WTC11 (cell line): ENCODE measurements at regions not wholly inside any gene's neighbourhood (a gene's known extent, or its start where the extent isn't known, plus 50 kb on each side); places are given as distances from the start of the nearest gene placed in this dataset.
"Not testable (repeated sequence)": the region's sequence is repeated elsewhere in the genome, so short reads cannot be mapped to it uniquely, and the experiment has no call there.

ENCODE experiments used
- CBFB ChIP-seq: sonication (generic); formaldehyde crosslinking; IDR thresholded peaks from 2 replicates; pipeline ENCODE4 v1.8.1; 2022; ENCODE audit warnings: mild to moderate bottlenecking, low read depth, missing genetic modification reagents
- GTF2I ChIP-seq: fragments of 250-450 bp; sonication (Bioruptor Pico); conservative IDR thresholded peaks from 2 replicates; pipeline ENCODE4 v1.4.0; 2021; ENCODE audit warnings: mild to moderate bottlenecking
- NR2C2 ChIP-seq: sonication (generic); formaldehyde crosslinking; IDR thresholded peaks from 2 replicates; pipeline ENCODE4 v1.8.0; 2022; ENCODE audit warnings: mild to moderate bottlenecking, missing genetic modification reagents
- TF ChIP-seq, protein P1 (sequence below): fragments of 200-600 bp; IDR thresholded peaks from 2 replicates; pipeline ENCODE4 v1.8.0; 2022; ENCODE audit warnings: antibody characterized with exemption
- TF ChIP-seq, protein P2 (sequence below): sonication (generic); formaldehyde crosslinking; IDR thresholded peaks from 2 replicates; pipeline ENCODE4 v1.8.1; 2023; ENCODE audit warnings: mild to moderate bottlenecking, moderate library complexity, missing genetic modification reagents
- TF ChIP-seq, protein P3 (sequence below): fragments of 250-450 bp; sonication (Bioruptor Pico); IDR thresholded peaks from 2 replicates; pipeline ENCODE4 v1.9.0; 2021; ENCODE audit warnings: mild to moderate bottlenecking, borderline replicate concordance

DNA sequence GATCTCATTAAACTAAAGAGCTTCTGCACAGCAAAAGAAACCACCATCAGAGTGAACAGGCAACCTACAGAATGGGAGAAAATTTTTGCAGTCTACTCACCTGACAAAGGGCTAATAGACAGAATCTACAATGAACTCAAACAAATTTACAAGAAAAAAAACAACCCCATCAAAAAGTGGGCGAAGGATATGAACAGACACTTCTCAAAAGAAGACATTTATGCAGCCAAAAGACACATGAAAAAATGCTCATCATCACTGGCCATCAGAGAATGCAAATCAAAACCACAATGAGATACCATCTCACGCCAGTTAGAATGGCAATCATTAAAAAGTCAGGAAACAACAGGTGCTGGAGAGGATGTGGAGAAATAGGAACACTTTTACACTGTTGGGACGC is 67.6 kb upstream of the PDPR start:
- not testable (repeated sequence) for TF ChIP-seq CBFB (CRISPR knock-in tag); GTF2I (CRISPR knock-in tag); NR2C2
- TF ChIP-seq, protein P1, sequence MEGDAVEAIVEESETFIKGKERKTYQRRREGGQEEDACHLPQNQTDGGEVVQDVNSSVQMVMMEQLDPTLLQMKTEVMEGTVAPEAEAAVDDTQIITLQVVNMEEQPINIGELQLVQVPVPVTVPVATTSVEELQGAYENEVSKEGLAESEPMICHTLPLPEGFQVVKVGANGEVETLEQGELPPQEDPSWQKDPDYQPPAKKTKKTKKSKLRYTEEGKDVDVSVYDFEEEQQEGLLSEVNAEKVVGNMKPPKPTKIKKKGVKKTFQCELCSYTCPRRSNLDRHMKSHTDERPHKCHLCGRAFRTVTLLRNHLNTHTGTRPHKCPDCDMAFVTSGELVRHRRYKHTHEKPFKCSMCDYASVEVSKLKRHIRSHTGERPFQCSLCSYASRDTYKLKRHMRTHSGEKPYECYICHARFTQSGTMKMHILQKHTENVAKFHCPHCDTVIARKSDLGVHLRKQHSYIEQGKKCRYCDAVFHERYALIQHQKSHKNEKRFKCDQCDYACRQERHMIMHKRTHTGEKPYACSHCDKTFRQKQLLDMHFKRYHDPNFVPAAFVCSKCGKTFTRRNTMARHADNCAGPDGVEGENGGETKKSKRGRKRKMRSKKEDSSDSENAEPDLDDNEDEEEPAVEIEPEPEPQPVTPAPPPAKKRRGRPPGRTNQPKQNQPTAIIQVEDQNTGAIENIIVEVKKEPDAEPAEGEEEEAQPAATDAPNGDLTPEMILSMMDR, result not testable (repeated sequence)
- TF ChIP-seq, protein P2, sequence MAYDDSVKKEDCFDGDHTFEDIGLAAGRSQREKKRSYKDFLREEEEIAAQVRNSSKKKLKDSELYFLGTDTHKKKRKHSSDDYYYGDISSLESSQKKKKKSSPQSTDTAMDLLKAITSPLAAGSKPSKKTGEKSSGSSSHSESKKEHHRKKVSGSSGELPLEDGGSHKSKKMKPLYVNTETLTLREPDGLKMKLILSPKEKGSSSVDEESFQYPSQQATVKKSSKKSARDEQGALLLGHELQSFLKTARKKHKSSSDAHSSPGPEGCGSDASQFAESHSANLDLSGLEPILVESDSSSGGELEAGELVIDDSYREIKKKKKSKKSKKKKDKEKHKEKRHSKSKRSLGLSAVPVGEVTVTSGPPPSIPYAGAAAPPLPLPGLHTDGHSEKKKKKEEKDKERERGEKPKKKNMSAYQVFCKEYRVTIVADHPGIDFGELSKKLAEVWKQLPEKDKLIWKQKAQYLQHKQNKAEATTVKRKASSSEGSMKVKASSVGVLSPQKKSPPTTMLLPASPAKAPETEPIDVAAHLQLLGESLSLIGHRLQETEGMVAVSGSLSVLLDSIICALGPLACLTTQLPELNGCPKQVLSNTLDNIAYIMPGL (CRISPR knock-in tag), result not testable (repeated sequence)
- TF ChIP-seq, protein P3, sequence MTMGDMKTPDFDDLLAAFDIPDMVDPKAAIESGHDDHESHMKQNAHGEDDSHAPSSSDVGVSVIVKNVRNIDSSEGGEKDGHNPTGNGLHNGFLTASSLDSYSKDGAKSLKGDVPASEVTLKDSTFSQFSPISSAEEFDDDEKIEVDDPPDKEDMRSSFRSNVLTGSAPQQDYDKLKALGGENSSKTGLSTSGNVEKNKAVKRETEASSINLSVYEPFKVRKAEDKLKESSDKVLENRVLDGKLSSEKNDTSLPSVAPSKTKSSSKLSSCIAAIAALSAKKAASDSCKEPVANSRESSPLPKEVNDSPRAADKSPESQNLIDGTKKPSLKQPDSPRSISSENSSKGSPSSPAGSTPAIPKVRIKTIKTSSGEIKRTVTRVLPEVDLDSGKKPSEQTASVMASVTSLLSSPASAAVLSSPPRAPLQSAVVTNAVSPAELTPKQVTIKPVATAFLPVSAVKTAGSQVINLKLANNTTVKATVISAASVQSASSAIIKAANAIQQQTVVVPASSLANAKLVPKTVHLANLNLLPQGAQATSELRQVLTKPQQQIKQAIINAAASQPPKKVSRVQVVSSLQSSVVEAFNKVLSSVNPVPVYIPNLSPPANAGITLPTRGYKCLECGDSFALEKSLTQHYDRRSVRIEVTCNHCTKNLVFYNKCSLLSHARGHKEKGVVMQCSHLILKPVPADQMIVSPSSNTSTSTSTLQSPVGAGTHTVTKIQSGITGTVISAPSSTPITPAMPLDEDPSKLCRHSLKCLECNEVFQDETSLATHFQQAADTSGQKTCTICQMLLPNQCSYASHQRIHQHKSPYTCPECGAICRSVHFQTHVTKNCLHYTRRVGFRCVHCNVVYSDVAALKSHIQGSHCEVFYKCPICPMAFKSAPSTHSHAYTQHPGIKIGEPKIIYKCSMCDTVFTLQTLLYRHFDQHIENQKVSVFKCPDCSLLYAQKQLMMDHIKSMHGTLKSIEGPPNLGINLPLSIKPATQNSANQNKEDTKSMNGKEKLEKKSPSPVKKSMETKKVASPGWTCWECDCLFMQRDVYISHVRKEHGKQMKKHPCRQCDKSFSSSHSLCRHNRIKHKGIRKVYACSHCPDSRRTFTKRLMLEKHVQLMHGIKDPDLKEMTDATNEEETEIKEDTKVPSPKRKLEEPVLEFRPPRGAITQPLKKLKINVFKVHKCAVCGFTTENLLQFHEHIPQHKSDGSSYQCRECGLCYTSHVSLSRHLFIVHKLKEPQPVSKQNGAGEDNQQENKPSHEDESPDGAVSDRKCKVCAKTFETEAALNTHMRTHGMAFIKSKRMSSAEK, result not testable (repeated sequence)
